HG03159 (cell line): ENCODE measurements at regions not wholly inside any gene's neighbourhood (a gene's known extent, or its start where the extent isn't known, plus 50 kb on each side); places are given as distances from the start of the nearest gene placed in this dataset.
"Not testable (repeated sequence)": the region's sequence is repeated elsewhere in the genome, so short reads cannot be mapped to it uniquely, and the experiment has no call there.

ENCODE experiments used
- ATAC-seq: cut with Tn5 transposase; IDR thresholded peaks from one replicate; pipeline ENCODE4 v1.9.1; 2021; ENCODE audit warnings: mild to moderate bottlenecking, moderate library complexity; ENCODE audit not compliant: unreplicated experiment

GRCh38 chr16:13791095-13791494 lies 128.9 kb upstream of the ERCC4 start:
- no peak for ATAC-seq

DNA sequence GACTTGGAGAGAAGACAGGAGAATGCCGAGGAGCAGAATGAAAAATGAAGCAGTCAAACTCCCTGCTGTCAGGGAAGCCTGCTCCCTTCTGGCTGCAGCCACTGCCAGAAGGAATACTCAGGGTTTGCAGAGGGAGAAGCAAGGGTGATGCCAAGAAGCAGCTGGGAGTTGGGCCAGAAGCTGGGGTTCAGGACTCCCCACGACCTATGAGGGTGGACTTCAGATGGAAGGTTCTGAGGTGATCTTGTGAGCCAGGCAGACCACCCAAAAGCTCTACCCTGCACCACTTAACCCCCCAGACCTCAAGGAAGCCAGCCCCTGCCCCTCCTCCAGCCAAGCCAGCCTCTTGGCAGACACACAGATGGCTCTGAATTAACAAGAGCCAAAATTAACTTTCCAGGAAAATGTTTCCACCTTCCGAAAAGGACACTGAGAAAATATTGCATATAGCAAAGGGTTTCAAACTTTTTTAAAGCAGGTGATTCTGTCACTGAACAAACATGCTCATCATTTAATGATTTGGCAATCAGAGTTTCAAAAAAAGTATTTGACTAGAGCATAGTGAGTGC lies 126.0 kb upstream of the ERCC4 start:
- no peak for ATAC-seq

DNA sequence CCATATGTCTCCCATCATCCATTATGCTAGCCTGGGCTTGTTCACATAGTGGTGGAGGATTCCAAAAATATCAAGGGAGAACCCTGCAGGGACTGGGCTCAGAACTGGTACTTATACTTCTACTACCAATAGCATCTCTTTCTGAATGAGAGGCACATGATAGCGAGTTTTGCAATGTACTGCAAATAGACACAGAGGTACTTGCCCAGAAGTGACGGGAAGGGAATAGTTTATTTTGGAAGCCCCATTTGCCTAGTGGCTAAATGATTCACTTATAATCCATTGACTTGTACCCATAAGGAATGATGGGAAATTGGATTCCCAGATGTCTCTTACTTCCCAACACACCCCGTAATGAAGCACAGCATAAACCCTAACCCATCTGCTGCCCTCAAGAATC lies 124.8 kb upstream of the ERCC4 start:
- no peak for ATAC-seq

- no peak for ATAC-seq
Observed at GRCh38 chr16:13797718-13798117, 122.2 kb upstream of the ERCC4 start.

DNA sequence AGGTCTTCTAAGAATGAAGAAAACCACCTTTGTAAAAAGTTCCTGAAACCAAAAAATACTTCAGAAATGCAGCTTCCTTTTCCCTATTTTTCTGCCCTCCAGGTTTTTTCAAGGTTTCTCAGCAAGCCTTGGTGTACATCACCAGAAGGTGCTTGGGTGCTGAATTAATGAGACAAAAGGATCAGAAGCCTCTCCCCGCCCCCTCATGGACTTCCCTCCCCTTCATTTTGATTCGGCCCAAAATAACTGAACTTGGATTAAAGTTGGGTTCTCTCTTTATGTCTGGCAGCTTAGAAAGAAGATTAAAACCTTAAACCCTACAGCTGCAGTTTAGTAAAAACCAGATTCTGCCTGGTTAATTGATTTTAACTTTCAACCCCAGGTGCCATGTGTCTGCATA lies 121.7 kb upstream of the ERCC4 start:
- no peak for ATAC-seq

GRCh38 chr16:13803974-13804373 lies 116.0 kb upstream of the ERCC4 start:
- ATAC-seq: no peak

DNA sequence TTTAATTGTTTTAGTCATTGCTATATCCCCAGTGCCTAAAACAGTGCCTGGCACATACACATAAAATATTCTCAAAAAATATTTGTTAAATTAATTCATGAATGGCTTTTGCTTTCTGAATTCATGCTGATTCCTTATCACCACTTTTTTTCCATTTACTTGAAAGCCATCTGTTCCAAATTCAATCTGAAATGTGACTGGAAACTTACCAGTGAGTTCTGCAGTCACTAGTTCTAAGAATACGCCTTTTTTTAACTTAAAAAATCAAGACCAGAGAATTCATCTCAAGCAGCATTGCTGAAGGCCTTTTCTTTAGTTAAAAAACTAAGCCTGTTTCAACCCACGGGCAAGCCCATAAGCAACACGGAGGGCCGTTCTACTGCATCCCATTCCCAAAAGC lies 114.0 kb upstream of the ERCC4 start:
- no peak for ATAC-seq

GRCh38 chr16:13806671-13807070 lies 113.3 kb upstream of the ERCC4 start:
- ATAC-seq: no peak

DNA sequence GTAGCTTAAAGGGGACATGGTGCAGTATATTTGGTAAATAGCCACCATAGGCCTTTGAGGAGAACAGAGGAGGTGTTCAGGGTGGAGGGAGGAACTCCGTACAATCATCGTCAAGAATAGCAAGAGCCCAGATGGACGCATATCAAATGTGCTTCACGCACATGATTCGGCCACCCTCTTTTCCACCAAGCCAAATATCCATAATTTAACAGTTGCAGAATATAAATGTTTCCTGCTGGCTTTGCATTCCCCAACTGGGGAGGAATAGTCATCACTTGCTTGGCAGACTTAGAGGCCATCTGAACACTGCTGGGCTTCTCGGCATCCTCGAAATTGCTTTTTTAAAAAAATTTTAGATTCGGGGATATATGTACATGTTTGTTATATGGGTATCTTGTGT lies 111.9 kb upstream of the ERCC4 start:
- no peak for ATAC-seq

- ATAC-seq: no peak
Observed at GRCh38 chr16:13809765-13810164, 110.2 kb upstream of the ERCC4 start.

DNA sequence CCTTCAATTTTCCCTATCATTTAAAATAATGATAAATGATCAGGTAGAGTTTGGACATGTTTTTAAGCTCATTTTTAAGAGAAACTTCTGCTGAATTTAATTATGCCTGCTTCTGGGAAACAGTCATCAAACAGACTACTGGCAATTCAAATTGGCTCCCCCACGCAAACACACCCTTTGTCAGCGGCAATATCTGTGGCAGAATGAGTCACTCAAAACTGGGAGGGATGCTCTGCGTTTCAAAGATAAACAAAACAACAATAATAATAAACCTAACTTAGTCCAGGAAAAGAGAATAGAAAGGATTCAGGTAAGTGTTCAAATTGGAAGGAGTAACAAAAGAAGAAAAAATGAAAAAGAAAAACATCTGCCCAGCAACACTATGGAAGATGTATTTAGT lies 108.1 kb upstream of the ERCC4 start:
- no peak for ATAC-seq

GRCh38 chr16:13816701-13817100 lies 103.3 kb upstream of the ERCC4 start:
- no peak for ATAC-seq

- no peak for ATAC-seq
Observed at GRCh38 chr16:13823501-13823900, 96.5 kb upstream of the ERCC4 start.

DNA sequence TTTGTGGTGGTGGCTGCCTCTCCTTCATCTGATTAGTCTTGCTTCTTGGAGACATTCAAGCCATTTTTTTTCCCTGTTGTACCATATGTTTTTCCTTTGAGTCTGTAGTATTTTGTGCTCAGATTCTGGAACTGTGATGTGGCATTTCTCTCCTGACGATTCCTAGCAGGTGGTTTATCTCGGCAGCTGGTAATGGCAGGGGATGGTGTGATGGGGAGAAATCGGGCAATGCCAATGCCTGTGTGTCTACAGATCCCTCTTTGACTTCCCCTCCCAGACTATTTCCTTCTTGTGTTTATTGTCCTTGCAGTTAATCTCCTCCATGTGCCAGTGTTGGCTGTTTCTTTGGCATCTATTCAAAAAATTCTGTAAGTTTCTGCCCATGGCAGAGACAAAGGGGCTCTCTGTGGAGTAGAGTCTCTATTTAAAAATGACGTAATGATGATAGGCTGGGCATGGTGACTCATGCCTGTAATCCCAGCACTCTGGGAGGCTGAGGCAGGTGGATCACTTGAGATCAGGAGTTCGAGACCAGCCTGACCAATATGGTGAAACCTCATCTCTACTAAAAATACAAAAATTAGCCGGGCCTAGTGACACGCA lies 90.2 kb upstream of the ERCC4 start:
- ATAC-seq: no peak

GRCh38 chr16:13833515-13833914 lies 86.4 kb upstream of the ERCC4 start:
- ATAC-seq: no peak

- ATAC-seq: no peak
Observed at GRCh38 chr16:13835387-13835786, 84.6 kb upstream of the ERCC4 start.

DNA sequence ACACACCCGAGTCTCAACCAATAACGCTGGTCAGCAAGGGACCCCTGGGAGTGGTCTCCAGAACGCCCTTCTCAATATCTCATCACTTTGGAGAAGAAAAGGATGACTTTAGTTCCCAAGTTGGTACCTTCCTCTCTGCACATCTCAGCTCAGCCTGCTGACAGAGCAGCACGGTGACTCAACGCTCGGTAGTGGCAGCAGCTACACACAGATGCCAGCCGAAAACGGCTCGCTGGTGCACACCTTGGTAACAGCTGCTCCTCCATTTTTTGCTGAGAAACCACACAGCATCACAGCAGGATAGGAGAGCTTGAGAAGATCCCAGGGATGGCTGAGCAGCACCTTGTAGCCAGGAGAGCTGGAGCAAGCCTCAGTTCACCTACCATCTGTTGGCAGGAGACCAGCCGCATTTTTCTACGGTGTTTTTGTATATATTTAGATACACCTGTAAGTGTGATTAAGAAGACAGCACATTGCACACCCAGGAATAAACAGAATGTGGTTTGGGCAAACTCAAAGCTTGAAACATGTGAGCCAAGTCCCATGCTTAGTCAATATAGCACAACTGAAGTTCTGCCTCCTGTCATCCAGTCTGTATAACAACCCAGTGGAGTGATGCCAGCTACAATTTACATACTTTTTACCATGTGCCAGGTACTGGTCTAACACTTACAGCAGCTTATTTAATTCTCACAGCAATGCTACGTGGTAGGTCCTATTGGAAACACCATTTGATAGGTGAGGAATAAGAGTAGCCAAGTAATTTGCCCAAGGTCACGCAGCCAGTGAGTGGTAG lies 83.8 kb upstream of the ERCC4 start:
- no peak for ATAC-seq

GRCh38 chr16:13838401-13839190 lies 81.4 kb upstream of the ERCC4 start:
- ATAC-seq: no peak

DNA sequence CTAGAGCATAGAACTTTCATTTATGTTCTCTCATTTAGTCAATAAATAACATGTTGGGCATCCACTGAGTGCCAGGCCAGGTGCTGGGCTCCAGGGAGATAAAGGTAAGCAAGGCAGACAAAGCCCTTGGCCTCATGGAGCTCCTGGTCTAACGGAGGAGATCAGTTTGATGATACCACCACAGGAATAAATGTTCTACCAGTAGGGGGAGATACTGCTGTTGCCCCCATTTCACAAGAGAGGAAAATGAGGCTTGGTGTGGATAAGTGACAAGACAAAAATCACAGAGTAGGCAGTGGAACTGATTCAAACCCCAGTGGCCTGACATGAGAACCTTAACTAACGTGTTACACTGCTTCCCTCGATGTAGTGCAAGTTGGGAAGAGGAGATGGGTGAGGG lies 80.4 kb upstream of the ERCC4 start:
- ATAC-seq: no peak

DNA sequence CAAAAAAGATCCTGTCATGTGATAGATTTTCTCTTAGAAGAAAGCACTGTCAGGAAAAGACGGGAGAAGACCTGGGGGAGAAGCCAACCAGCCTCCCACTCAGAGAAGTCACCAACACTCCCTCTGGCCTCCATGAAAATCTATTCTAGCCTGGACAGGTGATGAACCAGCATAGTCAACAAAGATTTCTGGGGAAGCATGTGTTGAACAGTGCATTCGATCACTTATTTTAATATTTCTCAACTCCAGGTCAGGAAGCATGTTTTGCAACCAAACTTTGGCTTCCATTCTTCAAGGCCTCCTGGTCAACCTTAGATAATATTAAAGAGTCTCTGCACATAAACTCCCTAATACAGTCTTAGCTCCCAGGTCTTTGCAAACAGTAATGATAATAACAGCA lies 74.7 kb upstream of the ERCC4 start:
- no peak for ATAC-seq

DNA sequence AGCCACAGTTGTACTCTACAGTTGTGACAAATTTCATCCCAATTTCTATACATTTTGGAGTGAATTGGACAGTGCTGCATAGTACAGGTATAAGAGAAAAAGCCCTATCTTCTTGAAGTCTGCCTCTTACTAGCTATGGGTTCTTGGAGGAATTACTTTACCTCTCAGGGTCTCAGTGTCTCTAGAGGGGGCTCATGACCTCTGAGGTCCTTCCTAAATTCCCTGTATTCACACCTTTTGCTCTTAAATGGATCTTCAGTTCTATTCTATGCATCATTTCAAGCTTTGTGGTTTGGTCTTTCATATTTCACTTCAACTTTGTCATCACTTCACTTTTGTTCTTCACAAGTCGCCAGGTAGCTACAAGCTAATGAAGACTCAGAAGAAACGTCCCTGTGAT lies 71.2 kb upstream of the ERCC4 start:
- no peak for ATAC-seq

GRCh38 chr16:13850173-13850572 lies 69.8 kb upstream of the ERCC4 start:
- not testable (repeated sequence) for ATAC-seq
